DOHH2 (cell line): ENCODE measurements at regions not wholly inside any gene's neighbourhood (a gene's known extent, or its start where the extent isn't known, plus 50 kb on each side); places are given as distances from the start of the nearest gene placed in this dataset.

Source experiments
- H3F3A ChIP-seq: fragments of 200-600 bp; sonication (generic), shearing (Covaris generic); 2 replicates; pipeline ENCODE4 v1.6.0; 2016; ENCODE audit warnings: antibody characterized with exemption, mild to moderate bottlenecking; ENCODE audit not compliant: control insufficient read depth, insufficient read depth
- H3K27ac ChIP-seq: fragments of 200-600 bp; sonication (generic); 2 replicates; pipeline ENCODE4 v1.5.1; 2014; ENCODE audit warnings: low read depth, mild to moderate bottlenecking, low read length, moderate library complexity
- H3K27me3 ChIP-seq: fragments of 200-600 bp; sonication (generic); 2 replicates; pipeline ENCODE4 v1.6.1; 2014; ENCODE audit warnings: mild to moderate bottlenecking, low read length, mixed read lengths; ENCODE audit not compliant: control insufficient read depth
- H3K36me3 ChIP-seq: fragments of 200-600 bp; sonication (generic); 2 replicates; pipeline ENCODE4 v1.6.1; 2014; ENCODE audit warnings: mild to moderate bottlenecking, low read length, moderate library complexity, mixed read lengths; ENCODE audit not compliant: control insufficient read depth
- H3K4me1 ChIP-seq: fragments of 200-600 bp; sonication (generic); 2 replicates; pipeline ENCODE4 v1.6.1; 2014; ENCODE audit warnings: mild to moderate bottlenecking, low read length, mixed read lengths; ENCODE audit not compliant: control insufficient read depth
- H3K4me2 ChIP-seq: fragments of 200-600 bp; sonication (generic); 2 replicates; pipeline ENCODE4 v1.6.0; 2014; ENCODE audit warnings: mild to moderate bottlenecking, low read length, moderate library complexity
- H3K4me3 ChIP-seq: fragments of 200-600 bp; sonication (generic); 2 replicates; pipeline ENCODE4 v1.5.1; 2014; ENCODE audit warnings: mild to moderate bottlenecking, low read length, mixed read lengths
- H3K79me2 ChIP-seq: fragments of 200-600 bp; sonication (generic); 2 replicates; pipeline ENCODE4 v1.6.1; 2014; ENCODE audit warnings: mild to moderate bottlenecking, low read length, mixed read lengths; ENCODE audit not compliant: control insufficient read depth
- H3K9me2 ChIP-seq: fragments of 200-600 bp; sonication (generic); replicated peaks from 2 replicates; pipeline ENCODE4 v1.6.1; 2014; ENCODE audit warnings: mild to moderate bottlenecking, low read length, mixed read lengths; ENCODE audit not compliant: control insufficient read depth
- H3K9me3 ChIP-seq: fragments of 200-600 bp; sonication (generic); 2 replicates; pipeline ENCODE4 v1.6.1; 2014; ENCODE audit warnings: antibody characterized with exemption, low read length, mixed read lengths; ENCODE audit not compliant: control insufficient read depth, insufficient read depth
- H4K20me1 ChIP-seq: fragments of 200-600 bp; sonication (generic); 2 replicates; pipeline ENCODE4 v1.6.0; 2014; ENCODE audit warnings: low read depth, mild to moderate bottlenecking, antibody characterized with exemption, low read length, moderate library complexity; ENCODE audit not compliant: control insufficient read depth, insufficient read depth
- CTCF ChIP-seq: fragments of 200-600 bp; sonication (generic); IDR thresholded peaks from one replicate; pipeline ENCODE4 v1.5.1; 2014; ENCODE audit warnings: antibody characterized with exemption, mild to moderate bottlenecking, low read depth, low read length; ENCODE audit not compliant: poor library complexity, severe bottlenecking
- EZH2phosphoT487 ChIP-seq: fragments of 200-600 bp; sonication (generic); IDR thresholded peaks from 2 replicates; pipeline ENCODE4 v1.6.1; 2017; ENCODE audit warnings: borderline replicate concordance, mild to moderate bottlenecking, antibody characterized with exemption, low read length, moderate library complexity, mixed read lengths

DNA sequence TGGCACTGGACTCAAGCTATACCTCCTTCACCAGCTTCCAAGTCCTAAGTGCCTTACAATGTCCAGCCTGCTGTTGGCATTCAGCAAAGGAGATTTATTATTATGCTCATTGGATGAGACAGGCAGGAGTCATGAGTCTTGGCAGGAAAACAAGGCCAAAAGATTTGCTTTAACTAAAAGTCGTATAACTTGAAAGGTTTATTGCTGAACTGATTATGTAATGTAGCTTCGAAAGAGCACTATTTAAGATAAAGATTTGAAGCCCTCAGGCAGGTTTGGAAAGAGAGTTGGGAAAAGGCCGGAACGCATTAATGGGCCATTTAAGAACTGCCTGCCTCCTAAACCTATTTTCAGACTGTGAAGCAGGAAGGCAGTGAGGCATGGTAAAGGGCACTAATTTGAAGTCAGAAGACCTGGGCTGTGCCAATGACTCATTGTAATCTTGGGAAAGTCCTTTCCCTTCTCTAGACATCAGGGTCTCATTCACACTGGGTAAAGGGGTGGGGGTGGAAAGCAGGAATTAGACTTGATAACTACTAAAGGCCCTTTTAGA lies 280.5 kb upstream of the EDA2R start:
- Histone ChIP-seq H3K4me2 (no peak overlapping the region), H3K36me3 (no peaks in the 10 kb centered on the region), H3K9me2 (no peaks in the 10 kb centered on the region), H4K20me1 (no peaks in the 10 kb centered on the region), H3F3A (no peaks in the 10 kb centered on the region), H3K4me3 (no peak overlapping the region), H3K27me3 (no peaks in the 10 kb centered on the region), H3K79me2 (no peaks in the 10 kb centered on the region), H3K27ac (no peak overlapping the region), H3K9me3 (no peaks in the 10 kb centered on the region), H3K4me1 (no peaks in the 10 kb centered on the region)
- TF ChIP-seq EZH2phosphoT487 (no peak), CTCF (no peak)

DNA sequence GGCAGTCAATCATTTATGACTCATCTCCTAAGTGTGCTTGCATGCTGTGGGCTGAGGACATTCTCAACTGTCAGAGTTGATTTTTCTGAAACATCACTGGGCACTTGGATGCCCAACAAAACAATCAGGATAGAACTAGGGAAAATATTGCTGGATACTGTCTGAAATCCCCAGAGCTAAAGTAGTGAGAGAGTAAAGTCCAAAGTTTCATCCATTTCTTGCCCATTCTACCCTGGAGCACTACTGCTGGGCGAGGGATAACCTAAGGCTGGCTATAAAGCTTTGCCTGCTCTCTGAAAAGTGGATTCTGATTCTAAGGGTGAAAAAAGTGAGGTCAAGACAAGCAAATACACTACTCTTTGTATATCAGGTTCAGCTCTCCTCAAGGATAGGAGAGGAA lies 279.6 kb upstream of the EDA2R start:
- H3K79me2 ChIP-seq: no peaks in the 10 kb centered on the region
- H3K4me3 ChIP-seq: no peak overlapping the region
- no peaks in the 10 kb centered on the region for H3K9me3 ChIP-seq
- no peaks in the 10 kb centered on the region for H3K36me3 ChIP-seq
- no peak for TF ChIP-seq CTCF
- no peak for TF ChIP-seq EZH2phosphoT487
- H3K27ac ChIP-seq: no peak overlapping the region
- no peaks in the 10 kb centered on the region for H4K20me1 ChIP-seq
- no peaks in the 10 kb centered on the region for H3F3A ChIP-seq
- H3K4me1 ChIP-seq: no peaks in the 10 kb centered on the region
- no peak overlapping the region for H3K4me2 ChIP-seq
- no peaks in the 10 kb centered on the region for H3K27me3 ChIP-seq
- H3K9me2 ChIP-seq: no peaks in the 10 kb centered on the region

DNA sequence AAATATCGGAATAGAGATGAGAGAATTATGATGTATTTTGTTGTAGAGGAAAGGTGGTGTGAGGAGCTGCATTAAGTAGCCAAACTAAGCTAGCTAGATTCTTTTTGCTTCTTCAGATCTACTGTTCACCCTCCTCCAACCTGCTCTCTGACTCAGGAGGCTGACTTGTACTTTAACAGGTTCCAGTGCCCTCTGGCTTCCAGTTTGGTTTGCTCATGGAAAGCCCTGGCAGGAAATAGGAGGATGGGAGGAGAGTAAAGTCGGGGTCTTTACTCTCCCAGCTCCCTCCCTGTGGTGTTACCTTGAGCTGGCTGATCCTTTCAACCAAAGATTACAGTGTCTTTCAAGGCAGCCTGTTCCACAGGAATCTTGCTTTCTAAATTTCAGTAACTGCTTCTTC lies 277.0 kb upstream of the EDA2R start:
- Histone ChIP-seq H4K20me1 (no peaks in the 10 kb centered on the region), H3F3A (no peaks in the 10 kb centered on the region), H3K4me2 (no peak overlapping the region), H3K27me3 (no peaks in the 10 kb centered on the region), H3K4me1 (no peaks in the 10 kb centered on the region), H3K9me2 (no peaks in the 10 kb centered on the region), H3K4me3 (no peak overlapping the region), H3K9me3 (no peaks in the 10 kb centered on the region), H3K27ac (no peak overlapping the region), H3K36me3 (no peaks in the 10 kb centered on the region), H3K79me2 (no peaks in the 10 kb centered on the region)
- TF ChIP-seq CTCF (no peak), EZH2phosphoT487 (no peak)
